ENCODE measurements at regions not wholly inside any gene's neighbourhood (a gene's known extent, or its start where the extent isn't known, plus 50 kb on each side); places are given as distances from the start of the nearest gene placed in this dataset.
"Not testable (repeated sequence)": the region's sequence is repeated elsewhere in the genome, so short reads cannot be mapped to it uniquely, and the experiment has no call there.

GRCh38 chr15:53202876-53203275 lies 412.7 kb upstream of the ONECUT1 start:
- no peaks in the 10 kb centered on the region for H3K9me3 Mint-ChIP-seq
- H3K27me3 Mint-ChIP-seq (ENCODE audit: low read depth) = peaks cover 2% of the 10 kb centered on the region
- no peak overlapping the region for H3K27ac Mint-ChIP-seq
- H3K4me3 Mint-ChIP-seq = no peak overlapping the region
- no peaks in the 10 kb centered on the region for H3K36me3 Mint-ChIP-seq (ENCODE audit: low read depth)
- DNase-seq (ENCODE audit: low spot score) = no peak
- no peaks in the 10 kb centered on the region for H3K4me1 Mint-ChIP-seq (ENCODE audit: low read depth)

- DNase-seq (ENCODE audit: low spot score) = peak; percentile 33
- Mint-ChIP-seq H3K9me3 (no peaks in the 10 kb centered on the region), H3K4me1 (ENCODE audit: low read depth) (no peaks in the 10 kb centered on the region), H3K36me3 (ENCODE audit: low read depth) (no peaks in the 10 kb centered on the region), H3K4me3 (no peak overlapping the region), H3K27ac (no peak overlapping the region), H3K27me3 (ENCODE audit: low read depth) (no peaks in the 10 kb centered on the region)
Measured at GRCh38 chr15:53197426-53197839, 407.3 kb upstream of the ONECUT1 start.

- Mint-ChIP-seq H3K4me3 (no peak overlapping the region), H3K36me3 (ENCODE audit: low read depth) (no peaks in the 10 kb centered on the region), H3K27ac (no peak overlapping the region), H3K9me3 (no peaks in the 10 kb centered on the region), H3K27me3 (ENCODE audit: low read depth) (no peaks in the 10 kb centered on the region), H3K4me1 (ENCODE audit: low read depth) (no peaks in the 10 kb centered on the region)
- DNase-seq (ENCODE audit: low spot score) = no peak
Measured at GRCh38 chr15:53196788-53197187, 406.7 kb upstream of the ONECUT1 start.

GRCh38 chr15:53196242-53196641 lies 406.1 kb upstream of the ONECUT1 start:
- H3K4me3 Mint-ChIP-seq = no peak overlapping the region
- H3K36me3 Mint-ChIP-seq (ENCODE audit: low read depth) = no peaks in the 10 kb centered on the region
- no peaks in the 10 kb centered on the region for H3K4me1 Mint-ChIP-seq (ENCODE audit: low read depth)
- no peak overlapping the region for H3K27ac Mint-ChIP-seq
- no peaks in the 10 kb centered on the region for H3K9me3 Mint-ChIP-seq
- no peak for DNase-seq (ENCODE audit: low spot score)
- no peaks in the 10 kb centered on the region for H3K27me3 Mint-ChIP-seq (ENCODE audit: low read depth)

GRCh38 chr15:53193149-53193548 lies 403.0 kb upstream of the ONECUT1 start:
- no peaks in the 10 kb centered on the region for H3K9me3 Mint-ChIP-seq
- H3K36me3 Mint-ChIP-seq (ENCODE audit: low read depth) = no peaks in the 10 kb centered on the region
- no peak overlapping the region for H3K4me3 Mint-ChIP-seq
- no peaks in the 10 kb centered on the region for H3K27me3 Mint-ChIP-seq (ENCODE audit: low read depth)
- DNase-seq (ENCODE audit: low spot score) = no peak
- no peaks in the 10 kb centered on the region for H3K4me1 Mint-ChIP-seq (ENCODE audit: low read depth)
- H3K27ac Mint-ChIP-seq = no peak overlapping the region

- no peaks in the 10 kb centered on the region for H3K36me3 Mint-ChIP-seq (ENCODE audit: low read depth)
Measured at GRCh38 chr15:53189860-53190259, 399.7 kb upstream of the ONECUT1 start.

GRCh38 chr15:53183449-53183848 lies 393.3 kb upstream of the ONECUT1 start:
- H3K4me1 Mint-ChIP-seq (ENCODE audit: low read depth); H3K27me3 Mint-ChIP-seq (ENCODE audit: low read depth); H3K9me3 Mint-ChIP-seq; H3K36me3 Mint-ChIP-seq (ENCODE audit: low read depth); H3K27ac Mint-ChIP-seq; H3K4me3 Mint-ChIP-seq; DNase-seq (ENCODE audit: low spot score): not testable (repeated sequence)

More at GRCh38 chr15:53189860-53190259, 399.7 kb upstream of the ONECUT1 start:
- no peak overlapping the region for H3K27ac Mint-ChIP-seq
- H3K27me3 Mint-ChIP-seq (ENCODE audit: low read depth) = no peaks in the 10 kb centered on the region
- no peak overlapping the region for H3K4me3 Mint-ChIP-seq
- DNase-seq (ENCODE audit: low spot score) = no peak
- H3K9me3 Mint-ChIP-seq = peaks cover 4% of the 10 kb centered on the region
- H3K4me1 Mint-ChIP-seq (ENCODE audit: low read depth) = no peaks in the 10 kb centered on the region

- no peaks in the 10 kb centered on the region for H3K9me3 Mint-ChIP-seq
- no peak overlapping the region for H3K27ac Mint-ChIP-seq
- H3K4me3 Mint-ChIP-seq = no peak overlapping the region
- DNase-seq (ENCODE audit: low spot score) = no peak
- no peaks in the 10 kb centered on the region for H3K4me1 Mint-ChIP-seq (ENCODE audit: low read depth)
- no peaks in the 10 kb centered on the region for H3K36me3 Mint-ChIP-seq (ENCODE audit: low read depth)
- H3K27me3 Mint-ChIP-seq (ENCODE audit: low read depth) = no peaks in the 10 kb centered on the region
Measured at GRCh38 chr15:53171571-53171970, 381.4 kb upstream of the ONECUT1 start.

GRCh38 chr15:53166684-53167201 lies 376.6 kb upstream of the ONECUT1 start:
- Mint-ChIP-seq H3K4me1 (ENCODE audit: low read depth) (no peaks in the 10 kb centered on the region), H3K9me3 (no peaks in the 10 kb centered on the region), H3K4me3 (no peak overlapping the region), H3K27me3 (ENCODE audit: low read depth) (no peaks in the 10 kb centered on the region), H3K27ac (no peak overlapping the region), H3K36me3 (ENCODE audit: low read depth) (no peaks in the 10 kb centered on the region)
- no peak for DNase-seq (ENCODE audit: low spot score)

- Mint-ChIP-seq H3K9me3 (no peaks in the 10 kb centered on the region), H3K36me3 (ENCODE audit: low read depth) (no peaks in the 10 kb centered on the region), H3K4me3 (no peak overlapping the region), H3K4me1 (ENCODE audit: low read depth) (no peaks in the 10 kb centered on the region), H3K27ac (no peak overlapping the region), H3K27me3 (ENCODE audit: low read depth) (no peaks in the 10 kb centered on the region)
- no peak for DNase-seq (ENCODE audit: low spot score)
Measured at GRCh38 chr15:53165988-53166683, 376.0 kb upstream of the ONECUT1 start.

- no peak for DNase-seq (ENCODE audit: low spot score)
- no peaks in the 10 kb centered on the region for H3K4me1 Mint-ChIP-seq (ENCODE audit: low read depth)
- no peak overlapping the region for H3K4me3 Mint-ChIP-seq
- no peaks in the 10 kb centered on the region for H3K36me3 Mint-ChIP-seq (ENCODE audit: low read depth)
- no peaks in the 10 kb centered on the region for H3K9me3 Mint-ChIP-seq
- no peaks in the 10 kb centered on the region for H3K27me3 Mint-ChIP-seq (ENCODE audit: low read depth)
- H3K27ac Mint-ChIP-seq = no peak overlapping the region
Measured at GRCh38 chr15:53160092-53160704, 370.1 kb upstream of the ONECUT1 start.

- no peaks in the 10 kb centered on the region for H3K9me3 Mint-ChIP-seq
- no peaks in the 10 kb centered on the region for H3K27me3 Mint-ChIP-seq (ENCODE audit: low read depth)
- no peak for DNase-seq (ENCODE audit: low spot score)
- H3K36me3 Mint-ChIP-seq (ENCODE audit: low read depth) = no peaks in the 10 kb centered on the region
- no peak overlapping the region for H3K4me3 Mint-ChIP-seq
- H3K27ac Mint-ChIP-seq = no peak overlapping the region
- H3K4me1 Mint-ChIP-seq (ENCODE audit: low read depth) = no peaks in the 10 kb centered on the region
Measured at GRCh38 chr15:53159458-53159857, 369.3 kb upstream of the ONECUT1 start.

GRCh38 chr15:53158995-53159394 lies 368.9 kb upstream of the ONECUT1 start:
- Mint-ChIP-seq H3K4me3 (no peak overlapping the region), H3K4me1 (ENCODE audit: low read depth) (no peaks in the 10 kb centered on the region), H3K27ac (no peak overlapping the region), H3K9me3 (no peaks in the 10 kb centered on the region), H3K36me3 (ENCODE audit: low read depth) (no peaks in the 10 kb centered on the region), H3K27me3 (ENCODE audit: low read depth) (no peaks in the 10 kb centered on the region)
- no peak for DNase-seq (ENCODE audit: low spot score)

GRCh38 chr15:53133255-53133850 lies 343.2 kb upstream of the ONECUT1 start:
- H3K4me1 Mint-ChIP-seq (ENCODE audit: low read depth) = no peaks in the 10 kb centered on the region
- no peaks in the 10 kb centered on the region for H3K36me3 Mint-ChIP-seq (ENCODE audit: low read depth)
- no peaks in the 10 kb centered on the region for H3K27me3 Mint-ChIP-seq (ENCODE audit: low read depth)
- peaks cover 7% of the 10 kb centered on the region for H3K9me3 Mint-ChIP-seq
- no peak overlapping the region for H3K27ac Mint-ChIP-seq
- H3K4me3 Mint-ChIP-seq = no peak overlapping the region
- DNase-seq (ENCODE audit: low spot score) = no peak

Measured in T-helper 2 cell treated with Interferon-gamma antibody and Interleukin-4, amounts not matched to agents 5 μg/mL and 100 μg/mL, for 36 hours (primary cell).